ENCODE measurements at regions not wholly inside any gene's neighbourhood (a gene's known extent, or its start where the extent isn't known, plus 50 kb on each side); places are given as distances from the start of the nearest gene placed in this dataset.

- TF ChIP-seq CTCF (conservative IDR thresholded peaks at IDR 0.05 in 1 of 2, IDR thresholded peaks at IDR 0.05 in 1 of 2; ENCODE audit: extremely low read depth in 1 of 2, insufficient read depth in 1 of 2, low read depth in 1 of 2, low read length in 2 of 2) = no peak
- no peak for TF ChIP-seq EZH2 (IDR thresholded peaks at IDR 0.05; ENCODE audit: borderline replicate concordance, low read length)
Observed at GRCh38 chr11:129283141-129283540, 91.0 kb upstream of the ARHGAP32 start.
